Uterus (tissue), 2 donors: ENCODE measurements at regions not wholly inside any gene's neighbourhood (a gene's known extent, or its start where the extent isn't known, plus 50 kb on each side); places are given as distances from the start of the nearest gene placed in this dataset.

Experiments used
- POLR2A ChIP-seq, 2 donors: fragments of 450-650 bp; IDR thresholded peaks; one replicate each; pipeline ENCODE4 v1.6.1; 2016; ENCODE audit warnings: antibody characterized with exemption in 2 of 2, mild to moderate bottlenecking in 1 of 2, moderate library complexity in 1 of 2
- TF ChIP-seq, protein P1 (sequence below), 4 experiments: fragments of 200-600 bp in 2 of 4; fragments of 450-650 bp in 2 of 4; sonication (generic) in 2 of 4; IDR thresholded peaks; one replicate each; pipeline ENCODE4 v1.5.1; 2016 to 2019; ENCODE audit warnings: antibody characterized with exemption in 4 of 4, mild to moderate bottlenecking in 2 of 4, moderate library complexity in 1 of 4

- TF ChIP-seq, protein P1, sequence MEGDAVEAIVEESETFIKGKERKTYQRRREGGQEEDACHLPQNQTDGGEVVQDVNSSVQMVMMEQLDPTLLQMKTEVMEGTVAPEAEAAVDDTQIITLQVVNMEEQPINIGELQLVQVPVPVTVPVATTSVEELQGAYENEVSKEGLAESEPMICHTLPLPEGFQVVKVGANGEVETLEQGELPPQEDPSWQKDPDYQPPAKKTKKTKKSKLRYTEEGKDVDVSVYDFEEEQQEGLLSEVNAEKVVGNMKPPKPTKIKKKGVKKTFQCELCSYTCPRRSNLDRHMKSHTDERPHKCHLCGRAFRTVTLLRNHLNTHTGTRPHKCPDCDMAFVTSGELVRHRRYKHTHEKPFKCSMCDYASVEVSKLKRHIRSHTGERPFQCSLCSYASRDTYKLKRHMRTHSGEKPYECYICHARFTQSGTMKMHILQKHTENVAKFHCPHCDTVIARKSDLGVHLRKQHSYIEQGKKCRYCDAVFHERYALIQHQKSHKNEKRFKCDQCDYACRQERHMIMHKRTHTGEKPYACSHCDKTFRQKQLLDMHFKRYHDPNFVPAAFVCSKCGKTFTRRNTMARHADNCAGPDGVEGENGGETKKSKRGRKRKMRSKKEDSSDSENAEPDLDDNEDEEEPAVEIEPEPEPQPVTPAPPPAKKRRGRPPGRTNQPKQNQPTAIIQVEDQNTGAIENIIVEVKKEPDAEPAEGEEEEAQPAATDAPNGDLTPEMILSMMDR (IDR thresholded peaks at IDR 0.05) = no peak
- no peak for TF ChIP-seq POLR2A (IDR thresholded peaks at IDR 0.05)
Measured at GRCh38 chr14:21939836-21940235, 266.2 kb upstream of the OR4E1 start.
